ENCODE measurements at regions not wholly inside any gene's neighbourhood (a gene's known extent, or its start where the extent isn't known, plus 50 kb on each side); places are given as distances from the start of the nearest gene placed in this dataset.

GRCh38 chr4:1522606-1523005 is 116.4 kb upstream of the NKX1-1 start:
- no peak for DNase-seq

GRCh38 chr4:1521821-1522361 is 115.6 kb upstream of the NKX1-1 start:
- no peak for DNase-seq

- peak; percentile 65 for DNase-seq
These were observed 114.7 kb upstream of the NKX1-1 start for GRCh38 chr4:1520795-1521576.

- DNase-seq: no peak
These were observed 113.8 kb upstream of the NKX1-1 start for GRCh38 chr4:1519787-1520661.

GRCh38 chr4:1518997-1519700 is 112.9 kb upstream of the NKX1-1 start:
- no peak for DNase-seq

- DNase-seq: no peak
These were observed 111.6 kb upstream of the NKX1-1 start for GRCh38 chr4:1517592-1518411.

- no peak for DNase-seq
These were observed 110.7 kb upstream of the NKX1-1 start for GRCh38 chr4:1516881-1517480.

- DNase-seq: no peak
These were observed 110.0 kb upstream of the NKX1-1 start for GRCh38 chr4:1516261-1516660.

- no peak for DNase-seq
These were observed 109.5 kb upstream of the NKX1-1 start for GRCh38 chr4:1515763-1516162.

- DNase-seq: no peak
These were observed 108.9 kb upstream of the NKX1-1 start for GRCh38 chr4:1515156-1515555.

GRCh38 chr4:1514612-1515011 is 108.4 kb upstream of the NKX1-1 start:
- DNase-seq: no peak

GRCh38 chr4:1513936-1514483 is 107.8 kb upstream of the NKX1-1 start:
- no peak for DNase-seq

GRCh38 chr4:1512738-1513660 is 106.8 kb upstream of the NKX1-1 start:
- DNase-seq: peak; percentile 67

- DNase-seq: no peak
These were observed 106.0 kb upstream of the NKX1-1 start for GRCh38 chr4:1512051-1512737.

GRCh38 chr4:1511441-1512041 is 105.3 kb upstream of the NKX1-1 start:
- peak; percentile 36 for DNase-seq

- DNase-seq: no peak
These were observed 104.7 kb upstream of the NKX1-1 start for GRCh38 chr4:1510931-1511330.

- no peak for DNase-seq
These were observed 103.1 kb upstream of the NKX1-1 start for GRCh38 chr4:1509366-1509765.

- no peak for DNase-seq
These were observed 102.2 kb upstream of the NKX1-1 start for GRCh38 chr4:1508161-1509160.
